Neural cell (in vitro differentiated cells): ENCODE measurements at regions not wholly inside any gene's neighbourhood (a gene's known extent, or its start where the extent isn't known, plus 50 kb on each side); places are given as distances from the start of the nearest gene placed in this dataset.

ENCODE experiments used
- H2AFZ ChIP-seq: fragments of 200-600, 300-800 bp; sonication (generic), shearing (Covaris generic); 2 replicates; pipeline ENCODE4 v1.6.0; 2014; ENCODE audit warnings: low read depth, mild to moderate bottlenecking, antibody characterized with exemption, low read length, moderate library complexity
- H3F3A ChIP-seq: fragments of 200-600 bp; shearing (Covaris generic); 2 replicates; pipeline ENCODE4 v1.6.1; 2016; ENCODE audit warnings: mild to moderate bottlenecking, moderate library complexity, mixed read lengths, antibody characterized with exemption, low read length; ENCODE audit not compliant: insufficient read depth, poor library complexity, severe bottlenecking
- H3K27ac ChIP-seq: fragments of 200-600, 300-800 bp; sonication (generic), shearing (Covaris generic); 2 replicates; pipeline ENCODE4 v1.5.1; 2014; ENCODE audit warnings: mild to moderate bottlenecking, low read length, moderate library complexity
- H3K27me3 ChIP-seq: fragments of 300-800, 200-600 bp; sonication (generic), shearing (Covaris generic); 2 replicates; pipeline ENCODE4 v1.6.0; 2014; ENCODE audit warnings: mild to moderate bottlenecking, low read depth, low read length, moderate library complexity; ENCODE audit not compliant: insufficient read depth
- H3K36me3 ChIP-seq: fragments of 300-800, 200-600 bp; sonication (generic), shearing (Covaris generic); 2 replicates; pipeline ENCODE4 v1.5.1; 2014; ENCODE audit warnings: mild to moderate bottlenecking, antibody characterized with exemption, low read length, moderate library complexity; ENCODE audit not compliant: insufficient read depth
- H3K4me2 ChIP-seq: fragments of 300-800, 200-600 bp; sonication (generic), shearing (Covaris generic); 2 replicates; pipeline ENCODE4 v1.6.0; 2014; ENCODE audit warnings: mild to moderate bottlenecking, low read length
- H3K4me3 ChIP-seq: fragments of 300-800, 200-600 bp; sonication (generic), shearing (Covaris generic); 2 replicates; pipeline ENCODE4 v1.5.1; 2014; ENCODE audit warnings: mild to moderate bottlenecking, low read length, moderate library complexity
- H3K79me2 ChIP-seq: fragments of 200-600 bp; shearing (Covaris generic); replicated peaks from 2 replicates; pipeline ENCODE4 v1.6.0; 2014; ENCODE audit warnings: mild to moderate bottlenecking, low read length, moderate library complexity; ENCODE audit not compliant: insufficient read depth
- H3K9ac ChIP-seq: fragments of 300-800, 200-600 bp; sonication (generic), shearing (Covaris generic); 2 replicates; pipeline ENCODE4 v1.6.1; 2016; ENCODE audit warnings: mild to moderate bottlenecking, low read length, mixed read lengths
- H3K9me2 ChIP-seq: fragments of 200-600 bp; shearing (Covaris generic); 2 replicates; pipeline ENCODE4 v1.6.1; 2016; ENCODE audit warnings: mild to moderate bottlenecking, low read length, mixed read lengths; ENCODE audit not compliant: insufficient read depth
- H3K9me3 ChIP-seq: fragments of 200-600, 300-800 bp; sonication (generic), shearing (Covaris generic); 2 replicates; pipeline ENCODE4 v1.6.1; 2016; ENCODE audit warnings: mild to moderate bottlenecking, mixed run types, low read length, moderate library complexity, mixed read lengths
- H4K20me1 ChIP-seq: fragments of 200-600 bp; shearing (Covaris generic); 2 replicates; pipeline ENCODE4 v1.6.1; 2016; ENCODE audit warnings: mild to moderate bottlenecking, mixed run types; ENCODE audit not compliant: insufficient read depth
- CTCF ChIP-seq: fragments of 450-650 bp; IDR thresholded peaks from 2 replicates; pipeline ENCODE4 v1.5.1; 2014; ENCODE audit warnings: antibody characterized with exemption, mild to moderate bottlenecking, moderate library complexity; ENCODE audit not compliant: poor library complexity, severe bottlenecking
- EP300 ChIP-seq: fragments of 450-650 bp; conservative IDR thresholded peaks from 2 replicates; pipeline ENCODE4 v1.6.1; 2014; ENCODE audit warnings: antibody characterized with exemption, mild to moderate bottlenecking, moderate library complexity; ENCODE audit not compliant: poor library complexity, severe bottlenecking
- EZH2 ChIP-seq: fragments of 200-600, 300-800 bp; shearing (Covaris generic), sonication (generic); IDR thresholded peaks from 2 replicates; pipeline ENCODE4 v1.6.1; 2014; ENCODE audit warnings: antibody characterized with exemption, low read length, borderline replicate concordance, mild to moderate bottlenecking; ENCODE audit not compliant: insufficient read depth, poor library complexity, severe bottlenecking
- MXI1 ChIP-seq: fragments of 450-650 bp; conservative IDR thresholded peaks from 2 replicates; pipeline ENCODE4 v1.6.1; 2014; ENCODE audit warnings: antibody characterized with exemption, mild to moderate bottlenecking; ENCODE audit not compliant: poor library complexity, severe bottlenecking
- POLR2AphosphoS5 ChIP-seq: IDR thresholded peaks from 2 replicates; pipeline ENCODE4 v1.6.1; 2012
- RAD21 ChIP-seq: fragments of 450-650 bp; conservative IDR thresholded peaks from 2 replicates; pipeline ENCODE4 v1.6.1; 2014; ENCODE audit warnings: antibody characterized with exemption, mild to moderate bottlenecking, moderate library complexity
- REST ChIP-seq: IDR thresholded peaks from 2 replicates; pipeline ENCODE4 v1.6.1; 2012; ENCODE audit warnings: borderline replicate concordance
- SMC3 ChIP-seq: fragments of 450-650 bp; conservative IDR thresholded peaks from 2 replicates; pipeline ENCODE4 v1.6.1; 2014; ENCODE audit warnings: antibody characterized with exemption, mild to moderate bottlenecking, moderate library complexity; ENCODE audit not compliant: poor library complexity
- TAF1 ChIP-seq: IDR thresholded peaks from 2 replicates; pipeline ENCODE4 v1.6.1; 2012; ENCODE audit warnings: low read depth

- no peak for TF ChIP-seq SMC3
- H3K9ac ChIP-seq: no peak overlapping the region
- H3K79me2 ChIP-seq: no peaks in the 10 kb centered on the region
- H4K20me1 ChIP-seq: no peaks in the 10 kb centered on the region
- H3F3A ChIP-seq: no peaks in the 10 kb centered on the region
- no peak overlapping the region for H3K4me3 ChIP-seq
- H3K4me2 ChIP-seq: no peak overlapping the region
- H3K9me2 ChIP-seq: no peaks in the 10 kb centered on the region
- H3K27ac ChIP-seq: no peak overlapping the region
- no peak overlapping the region for H2AFZ ChIP-seq
- no peaks in the 10 kb centered on the region for H3K36me3 ChIP-seq
- H3K9me3 ChIP-seq: no peaks in the 10 kb centered on the region
- no peaks in the 10 kb centered on the region for H3K27me3 ChIP-seq
These were observed 178.5 kb downstream of the GNAI1 start for GRCh38 chr7:80313067-80313626.

- Histone ChIP-seq H3K9ac (no peak overlapping the region), H3K9me3 (no peaks in the 10 kb centered on the region)
These were observed 177.6 kb downstream of the GNAI1 start for GRCh38 chr7:80312139-80312661.

More at GRCh38 chr7:80312139-80312661, 177.6 kb downstream of the GNAI1 start:
- Histone ChIP-seq H3K27me3 (no peaks in the 10 kb centered on the region), H3K4me2 (no peak overlapping the region), H2AFZ (no peak overlapping the region), H4K20me1 (no peaks in the 10 kb centered on the region), H3K27ac (no peak overlapping the region), H3K36me3 (no peaks in the 10 kb centered on the region), H3K4me3 (no peak overlapping the region), H3F3A (no peaks in the 10 kb centered on the region), H3K79me2 (no peaks in the 10 kb centered on the region), H3K9me2 (no peaks in the 10 kb centered on the region)
- no peak for TF ChIP-seq EZH2
- no peak for TF ChIP-seq CTCF
- TF ChIP-seq MXI1: no peak
- no peak for TF ChIP-seq SMC3
- no peak for TF ChIP-seq RAD21
- TF ChIP-seq POLR2AphosphoS5: no peak
- no peak for TF ChIP-seq REST
- TF ChIP-seq EP300: no peak
- TF ChIP-seq TAF1: no peak
